ENCODE measurements at regions not wholly inside any gene's neighbourhood (a gene's known extent, or its start where the extent isn't known, plus 50 kb on each side); places are given as distances from the start of the nearest gene placed in this dataset.

GRCh38 chr14:98926146-98926545, 345.9 kb downstream of the BCL11B start:
- no TSS peak for BruUV-seq (replicated peaks)

GRCh38 chr14:98926801-98927200, 345.2 kb downstream of the BCL11B start:
- intact Hi-C loops (cut with micrococcal nuclease; ENCODE audit: unreplicated experiment) = no loop called here
- BruUV-seq (replicated peaks) = no TSS peak
- Mint-ChIP-seq H3K36me3 (ENCODE audit: insufficient read depth, unreplicated experiment) (no peaks in the 10 kb centered on the region), H3K27ac (ENCODE audit: unreplicated experiment) (no peak overlapping the region), H3K4me1 (ENCODE audit: low read depth, unreplicated experiment) (no peaks in the 10 kb centered on the region), H3K4me3 (ENCODE audit: unreplicated experiment) (no peak overlapping the region), H3K9me3 (ENCODE audit: unreplicated experiment) (peaks cover 15% of the 10 kb centered on the region), H3K27me3 (ENCODE audit: insufficient read depth, unreplicated experiment) (peaks cover 5% of the 10 kb centered on the region)
- DNase-seq = no peak
- no peaks in the 10 kb centered on the region for H3K27me3 ChIP-seq (replicated peaks; ENCODE audit: control insufficient read depth, insufficient read depth, low read length)
- no peaks in the 10 kb centered on the region for H3K36me3 ChIP-seq (ENCODE audit: control insufficient read depth, insufficient read depth, low read length)
- H3K4me3 ChIP-seq (ENCODE audit: low read depth, low read length) = no peak overlapping the region
- no peak for TF ChIP-seq CTCF (IDR thresholded peaks at IDR 0.05; ENCODE audit: insufficient read depth in 1 of 2, low read depth in 1 of 2, low read length in 1 of 2, severe bottlenecking in 1 of 2, unreplicated experiment in 1 of 2)
- H3K4me1 ChIP-seq = no peaks in the 10 kb centered on the region
- H3K9me3 ChIP-seq = peaks cover 4% of the 10 kb centered on the region; the same call in 1 of the 2 replicates
- CTCF ChIA-PET = no interaction called here
- POLR2A ChIA-PET = no interaction called here

More at GRCh38 chr14:98926146-98926545, 345.9 kb downstream of the BCL11B start:
- H3K27ac Mint-ChIP-seq (ENCODE audit: unreplicated experiment) = no peak overlapping the region
- TF ChIP-seq CTCF (IDR thresholded peaks at IDR 0.05; ENCODE audit: insufficient read depth in 1 of 2, low read depth in 1 of 2, low read length in 1 of 2, severe bottlenecking in 1 of 2, unreplicated experiment in 1 of 2) = no peak
- peaks cover 19% of the 10 kb centered on the region for H3K9me3 Mint-ChIP-seq (ENCODE audit: unreplicated experiment)
- H3K27me3 ChIP-seq (replicated peaks; ENCODE audit: control insufficient read depth, insufficient read depth, low read length) = no peaks in the 10 kb centered on the region
- intact Hi-C loops (cut with micrococcal nuclease; ENCODE audit: unreplicated experiment) = no loop called here
- peaks cover 5% of the 10 kb centered on the region for H3K27me3 Mint-ChIP-seq (ENCODE audit: insufficient read depth, unreplicated experiment)
- ChIA-PET POLR2A (no interaction called here), CTCF (no interaction called here)
- peaks cover 4% of the 10 kb centered on the region; the same call in 1 of the 2 replicates for H3K9me3 ChIP-seq
- no peak overlapping the region for H3K4me3 ChIP-seq (ENCODE audit: low read depth, low read length)
- H3K36me3 Mint-ChIP-seq (ENCODE audit: insufficient read depth, unreplicated experiment) = no peaks in the 10 kb centered on the region
- no peak for DNase-seq
- no peaks in the 10 kb centered on the region for H3K4me1 Mint-ChIP-seq (ENCODE audit: low read depth, unreplicated experiment)
- H3K36me3 ChIP-seq (ENCODE audit: control insufficient read depth, insufficient read depth, low read length) = no peaks in the 10 kb centered on the region
- H3K4me3 Mint-ChIP-seq (ENCODE audit: unreplicated experiment) = no peak overlapping the region
- H3K4me1 ChIP-seq = no peaks in the 10 kb centered on the region

GRCh38 chr14:98927986-98928385, 344.0 kb downstream of the BCL11B start:
- no peaks in the 10 kb centered on the region for H3K4me1 Mint-ChIP-seq (ENCODE audit: low read depth, unreplicated experiment)
- no peak for DNase-seq
- H3K27ac Mint-ChIP-seq (ENCODE audit: unreplicated experiment) = no peak overlapping the region
- H3K27me3 ChIP-seq (replicated peaks; ENCODE audit: control insufficient read depth, insufficient read depth, low read length) = no peaks in the 10 kb centered on the region
- H3K4me1 ChIP-seq = no peaks in the 10 kb centered on the region
- BruUV-seq (replicated peaks) = no TSS peak
- no peak overlapping the region for H3K4me3 Mint-ChIP-seq (ENCODE audit: unreplicated experiment)
- no peaks in the 10 kb centered on the region for H3K36me3 ChIP-seq (ENCODE audit: control insufficient read depth, insufficient read depth, low read length)
- intact Hi-C loops (cut with micrococcal nuclease; ENCODE audit: unreplicated experiment) = no loop called here
- ChIA-PET POLR2A (no interaction called here), CTCF (no interaction called here)
- no peaks in the 10 kb centered on the region for H3K9me3 ChIP-seq
- H3K9me3 Mint-ChIP-seq (ENCODE audit: unreplicated experiment) = peaks cover 4% of the 10 kb centered on the region
- no peak for TF ChIP-seq CTCF (IDR thresholded peaks at IDR 0.05; ENCODE audit: insufficient read depth in 1 of 2, low read depth in 1 of 2, low read length in 1 of 2, severe bottlenecking in 1 of 2, unreplicated experiment in 1 of 2)
- H3K27me3 Mint-ChIP-seq (ENCODE audit: insufficient read depth, unreplicated experiment) = peaks cover 5% of the 10 kb centered on the region
- no peaks in the 10 kb centered on the region for H3K36me3 Mint-ChIP-seq (ENCODE audit: insufficient read depth, unreplicated experiment)
- H3K4me3 ChIP-seq (ENCODE audit: low read depth, low read length) = no peak overlapping the region

Data from Caco-2 (cell line).